Activated CD8-positive, alpha-beta memory T cell treated with anti-CD3 and anti-CD28 coated beads for 4 hours (primary cell): ENCODE measurements at regions not wholly inside any gene's neighbourhood (a gene's known extent, or its start where the extent isn't known, plus 50 kb on each side); places are given as distances from the start of the nearest gene placed in this dataset.

Source experiments
- DNase-seq, 2 donors: peaks; one replicate each; pipeline ENCODE4 v3.0.0-alpha.2; 2020; ENCODE audit warnings: low read depth in 2 of 2

- DNase-seq, result no peak
Observed at GRCh38 chr10:83037653-83038052, 1101.7 kb upstream of the GHITM start.

GRCh38 chr10:83038631-83039030, 1100.7 kb upstream of the GHITM start:
- DNase-seq, result no peak

DNA sequence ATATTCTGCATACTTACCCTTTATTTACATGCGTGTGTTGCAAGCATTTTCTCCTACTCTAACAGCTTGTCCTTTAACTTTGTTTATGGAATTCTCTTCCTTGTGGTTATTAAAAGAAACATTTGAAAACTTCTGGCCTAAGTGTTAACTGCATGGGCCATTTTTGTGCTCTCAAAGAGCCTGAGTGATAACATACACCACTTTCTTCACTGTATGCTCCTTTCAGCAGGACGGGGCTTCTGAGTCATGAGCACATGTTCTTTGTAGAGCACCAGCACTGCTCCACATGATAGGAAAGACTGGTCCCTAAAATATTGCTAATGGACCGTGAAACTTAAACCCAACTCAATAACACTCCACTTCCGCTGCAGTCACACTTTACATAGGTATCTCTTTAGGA, 1093.6 kb upstream of the GHITM start:
- DNase-seq, result no peak

DNA sequence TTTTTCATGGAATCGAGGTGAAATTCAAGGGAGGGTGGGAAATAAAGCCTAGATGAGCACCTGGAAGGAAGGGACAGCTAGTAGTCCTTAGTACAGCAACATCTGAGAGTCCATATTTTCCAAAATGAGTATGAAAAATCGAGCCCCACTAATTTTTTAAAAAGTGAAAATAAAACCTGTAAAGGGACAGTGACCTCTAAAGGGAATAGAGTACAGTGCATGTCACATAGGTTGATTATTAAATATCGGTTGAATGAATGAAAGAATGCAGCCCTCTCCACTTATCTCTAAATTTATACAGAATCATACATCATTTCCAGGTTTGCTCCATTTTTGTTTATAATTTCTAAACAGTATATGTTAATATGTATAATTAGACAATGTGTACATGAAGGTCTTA, 1088.5 kb upstream of the GHITM start:
- DNase-seq, result no peak

DNA sequence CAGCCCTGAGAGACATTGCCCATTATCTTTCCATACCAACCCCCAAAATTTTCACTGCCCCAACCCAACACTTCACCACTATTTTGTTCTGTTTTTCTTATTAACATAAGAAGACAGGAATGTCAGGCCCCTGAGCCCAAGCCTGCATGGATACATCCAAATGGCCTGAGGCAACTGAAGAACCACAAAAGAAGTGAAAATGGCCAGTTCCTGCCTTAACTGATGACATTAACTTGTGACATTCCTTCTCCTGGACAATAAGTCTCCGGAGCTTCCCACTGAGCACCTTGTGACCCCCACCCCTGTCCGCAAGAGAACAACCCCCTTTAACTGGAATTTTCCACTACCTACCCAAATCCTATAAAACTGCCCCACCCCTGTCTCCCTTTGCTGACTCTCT, 1076.4 kb upstream of the GHITM start:
- no peak for DNase-seq

GRCh38 chr10:83073472-83073871, 1065.8 kb upstream of the GHITM start:
- DNase-seq, result no peak

DNA sequence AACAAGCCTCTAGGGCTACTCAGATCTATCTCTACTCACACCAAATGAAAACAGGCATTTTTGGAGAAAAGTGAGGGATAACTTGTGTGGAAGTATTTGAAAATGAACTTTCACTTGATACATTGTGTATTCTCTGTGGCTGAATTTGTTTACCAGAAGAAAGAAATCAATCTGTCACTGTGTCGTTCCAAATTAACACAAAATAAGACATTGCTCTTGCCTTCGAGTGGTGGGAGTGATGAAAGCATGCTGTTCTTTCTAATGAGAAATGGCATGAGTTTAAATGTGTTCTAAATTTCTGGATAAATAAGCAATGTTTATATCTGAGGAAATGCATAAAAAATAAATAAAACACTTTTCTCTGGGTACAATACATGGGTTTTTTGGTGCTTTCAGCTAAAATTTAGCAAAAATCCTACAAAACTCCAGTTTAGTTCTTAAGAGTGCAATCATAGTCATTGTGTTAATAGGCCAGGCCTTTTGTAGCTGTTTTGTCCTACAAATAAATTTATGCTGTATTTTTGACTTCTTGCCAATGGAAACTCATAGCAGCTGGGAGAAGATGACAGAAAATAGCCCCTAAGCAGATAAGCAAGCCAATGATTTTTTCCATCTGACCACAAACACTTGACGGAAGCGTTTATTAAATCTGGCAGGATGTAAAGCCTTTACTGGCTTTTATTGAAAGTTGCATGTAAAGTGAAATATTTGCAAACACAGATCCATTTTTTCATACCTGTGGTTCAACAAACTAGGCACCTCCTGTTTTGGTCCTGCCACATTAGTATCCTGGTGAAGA, 1064.1 kb upstream of the GHITM start:
- no peak for DNase-seq

DNA sequence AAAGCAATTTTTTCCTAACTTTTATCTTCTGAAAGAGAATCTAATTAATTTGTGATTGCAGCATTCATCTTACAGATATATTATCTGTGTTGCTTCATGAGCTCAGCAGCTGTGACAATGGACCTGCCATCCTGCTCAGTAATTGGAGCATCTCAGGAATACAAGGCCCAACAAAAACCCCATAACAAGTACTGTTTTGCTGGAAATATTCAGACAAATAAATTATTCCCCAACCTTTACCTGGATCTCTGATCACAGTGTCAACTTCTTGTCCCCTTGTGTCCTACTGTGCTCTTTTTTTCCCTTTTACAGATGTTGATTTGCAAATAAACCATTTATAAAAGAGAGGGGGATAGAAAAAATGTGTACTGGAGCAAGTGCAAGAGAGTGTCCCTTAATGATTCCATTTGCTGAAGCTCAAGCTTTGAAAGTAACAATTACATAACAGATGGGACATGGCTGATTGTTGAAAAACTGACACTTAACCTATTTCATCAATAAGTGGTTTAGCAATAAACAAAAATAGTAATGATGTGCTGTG, 1063.4 kb upstream of the GHITM start:
- DNase-seq, result no peak

DNA sequence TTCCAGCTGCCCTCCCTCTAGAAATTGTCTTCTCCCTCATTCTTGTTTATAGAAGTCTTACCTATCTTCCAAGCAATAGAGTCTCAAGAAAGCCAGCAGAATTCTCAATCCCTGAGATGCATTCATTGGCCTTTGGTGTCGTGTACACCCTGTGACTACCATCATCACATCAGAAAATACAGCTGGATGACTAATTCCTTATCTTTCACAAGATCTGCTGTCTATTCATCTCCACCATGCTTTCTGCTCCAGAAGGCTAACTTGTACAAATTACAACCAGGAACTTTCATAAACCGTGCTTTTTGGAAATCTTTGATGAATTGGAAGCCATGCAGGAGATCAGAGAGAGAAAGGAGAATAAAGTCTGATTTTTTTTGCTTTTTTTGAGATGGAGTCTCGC, 1062.9 kb upstream of the GHITM start:
- no peak for DNase-seq

DNA sequence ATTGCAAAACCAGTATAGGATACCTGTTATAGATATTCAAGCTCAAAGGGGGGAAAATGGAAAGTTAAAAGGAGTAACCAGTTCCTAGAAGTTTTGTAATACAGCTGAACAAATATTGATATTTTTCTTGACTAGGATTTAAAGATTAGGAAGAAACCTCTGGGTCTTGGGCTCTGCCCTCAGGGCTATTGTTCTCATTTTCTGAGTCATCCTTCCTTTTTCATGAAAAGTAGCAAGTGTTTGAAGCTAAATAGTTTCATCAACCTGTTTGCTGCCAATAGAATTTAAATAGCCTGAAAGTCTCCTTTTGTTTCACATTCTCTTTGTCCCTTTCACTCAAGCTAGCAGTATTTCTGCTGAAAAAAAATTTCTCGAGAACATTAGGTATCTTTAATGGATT, 1061.1 kb upstream of the GHITM start:
- DNase-seq, result no peak

DNA sequence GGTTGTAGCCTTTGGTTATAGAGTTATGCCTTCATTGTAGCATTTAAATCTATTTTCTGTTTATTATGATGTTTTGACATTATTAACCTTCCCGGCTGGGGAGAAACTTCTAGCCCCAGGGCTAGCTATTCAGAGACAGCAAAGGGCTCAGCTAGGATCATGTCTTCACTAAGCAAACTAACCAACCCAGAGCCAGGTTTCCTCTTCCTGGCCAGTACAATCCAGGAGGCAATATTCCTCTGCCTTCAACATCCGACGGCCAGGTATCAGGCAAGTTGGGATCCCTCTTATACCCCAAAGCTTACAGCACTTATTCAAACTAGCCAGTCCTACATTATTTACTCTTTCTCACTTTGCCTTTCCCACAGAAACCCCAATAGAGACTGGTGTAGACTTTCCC, 1060.7 kb upstream of the GHITM start:
- no peak for DNase-seq

DNA sequence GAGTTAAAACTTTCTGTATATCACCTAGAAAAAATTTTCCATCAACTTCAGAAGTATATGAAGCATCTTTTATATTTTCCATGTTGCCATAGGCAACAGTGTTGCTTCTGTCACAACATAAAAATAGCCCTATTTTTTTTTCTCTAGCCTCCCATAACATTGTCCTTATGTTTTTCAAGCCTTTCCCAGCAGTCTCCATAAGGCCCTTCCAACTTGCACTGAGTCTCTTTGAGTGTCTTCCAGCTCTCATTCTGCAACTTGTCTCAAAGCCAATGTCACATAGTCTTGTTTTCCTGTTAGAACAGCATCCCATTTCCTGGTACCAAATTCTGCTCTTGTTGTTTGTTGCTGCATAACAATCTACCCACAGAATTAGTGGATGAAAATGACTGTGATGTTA, 1055.5 kb upstream of the GHITM start:
- DNase-seq, result no peak

DNA sequence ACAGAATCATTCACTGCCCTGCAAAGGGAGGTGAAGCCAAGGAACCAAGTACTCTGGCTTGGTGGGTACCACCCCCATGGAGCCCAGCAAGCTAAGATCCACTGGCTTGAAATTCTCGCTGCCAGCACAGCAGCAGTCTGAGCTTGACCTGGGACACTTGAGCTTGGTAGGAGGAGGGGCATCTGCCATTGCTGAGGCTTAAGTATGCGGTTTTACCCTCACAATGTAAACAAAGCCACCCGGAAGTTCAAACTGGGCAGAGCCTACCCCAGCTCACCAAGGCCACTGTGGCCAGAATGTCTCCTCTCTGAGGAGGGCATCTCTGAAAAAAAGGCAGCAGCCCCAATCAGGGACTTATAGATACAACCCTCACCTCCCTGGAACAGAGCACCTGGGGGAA, 1050.0 kb upstream of the GHITM start:
- no peak for DNase-seq

- no peak for DNase-seq
Observed at GRCh38 chr10:83104616-83105015, 1034.7 kb upstream of the GHITM start.

DNA sequence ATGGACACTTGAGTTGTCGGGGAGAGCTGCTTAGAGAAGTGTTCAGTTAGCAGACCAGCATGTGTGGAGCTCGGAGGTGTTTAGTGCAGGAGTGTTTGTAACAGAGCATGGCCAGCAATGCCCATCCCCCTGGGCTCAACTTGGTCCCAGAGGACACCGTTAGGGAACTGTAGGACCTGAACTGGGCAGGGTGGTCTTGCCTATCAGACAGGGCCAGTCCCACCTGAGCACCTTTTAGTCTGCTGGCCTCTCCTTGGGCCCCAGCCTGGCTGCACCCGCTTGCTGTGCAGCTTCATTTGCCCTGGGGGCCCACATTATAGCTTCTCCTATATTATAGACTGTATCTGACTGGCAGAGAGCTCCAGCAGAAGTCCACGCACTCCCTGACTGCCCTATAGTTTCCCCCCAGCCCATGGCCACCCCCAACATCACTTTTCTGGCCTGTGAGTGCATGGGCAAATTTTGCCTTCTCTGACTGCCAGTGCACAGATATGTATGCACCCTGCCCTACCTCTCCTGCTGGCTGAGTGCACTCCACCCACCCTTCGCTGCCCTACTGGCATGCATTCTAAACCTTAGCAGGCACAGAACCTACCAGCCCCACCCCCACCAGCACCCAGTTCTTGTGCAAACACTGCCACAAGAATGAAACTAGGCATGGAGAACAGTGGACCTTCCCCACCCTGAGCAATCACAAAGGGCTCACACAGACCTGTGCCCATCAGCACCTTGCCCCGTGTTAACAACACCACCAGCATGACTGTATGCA, 1030.6 kb upstream of the GHITM start:
- DNase-seq, result no peak

- DNase-seq, result no peak
Observed at GRCh38 chr10:83119346-83119745, 1020.0 kb upstream of the GHITM start.

- DNase-seq, result no peak
Observed at GRCh38 chr10:83122336-83122735, 1017.0 kb upstream of the GHITM start.

DNA sequence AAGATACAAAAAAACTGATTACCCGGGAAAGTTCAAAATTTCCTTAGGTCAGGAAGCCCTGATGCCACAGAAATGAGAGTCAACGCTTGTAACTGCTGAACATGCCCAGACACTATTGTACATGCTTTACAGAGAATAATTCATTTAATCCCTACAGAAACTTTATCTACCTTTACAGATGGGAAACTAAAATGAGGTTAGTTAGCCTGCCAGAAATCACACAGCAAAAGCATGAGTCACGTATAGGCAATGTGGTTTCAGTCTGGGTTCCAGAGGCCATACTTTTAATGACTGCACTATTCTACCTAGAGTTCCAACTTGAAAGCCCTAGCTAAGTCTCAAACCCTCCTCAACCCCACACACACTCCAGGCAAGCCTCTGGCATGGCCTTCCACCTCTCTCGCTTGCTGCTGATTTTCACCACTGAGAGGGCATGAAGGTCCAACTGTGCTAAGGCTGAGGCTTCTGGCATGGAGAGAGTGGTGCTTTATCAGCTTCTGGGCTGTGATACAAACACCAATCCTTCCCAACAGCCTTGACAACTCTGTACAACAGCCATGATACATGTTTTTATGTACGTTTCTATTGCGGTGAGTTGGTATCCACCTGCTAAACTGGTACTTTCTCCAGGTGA, 1011.2 kb upstream of the GHITM start:
- DNase-seq, result no peak

DNA sequence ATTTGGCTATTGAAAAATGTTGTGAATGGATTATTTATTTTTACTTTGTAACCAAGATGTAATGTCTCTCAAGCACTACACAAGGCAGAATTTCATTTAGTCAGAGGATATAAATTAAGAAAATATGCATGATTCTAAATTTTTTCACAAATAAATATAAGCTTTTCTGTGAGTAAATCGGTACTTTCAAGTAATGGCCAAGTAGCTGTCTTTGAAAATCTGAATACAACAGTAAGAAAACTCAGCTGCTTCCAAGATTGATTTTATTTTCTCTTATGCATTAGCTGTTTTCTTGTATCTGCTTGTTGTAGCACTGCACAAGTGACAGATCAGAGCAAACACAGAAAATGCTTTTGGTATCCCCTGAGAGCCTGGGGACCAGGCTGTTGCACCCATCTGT, 998.5 kb upstream of the GHITM start:
- no peak for DNase-seq

GRCh38 chr10:83142074-83142563, 997.2 kb upstream of the GHITM start:
- DNase-seq, result no peak

GRCh38 chr10:83144461-83144860, 994.8 kb upstream of the GHITM start:
- no peak for DNase-seq

DNA sequence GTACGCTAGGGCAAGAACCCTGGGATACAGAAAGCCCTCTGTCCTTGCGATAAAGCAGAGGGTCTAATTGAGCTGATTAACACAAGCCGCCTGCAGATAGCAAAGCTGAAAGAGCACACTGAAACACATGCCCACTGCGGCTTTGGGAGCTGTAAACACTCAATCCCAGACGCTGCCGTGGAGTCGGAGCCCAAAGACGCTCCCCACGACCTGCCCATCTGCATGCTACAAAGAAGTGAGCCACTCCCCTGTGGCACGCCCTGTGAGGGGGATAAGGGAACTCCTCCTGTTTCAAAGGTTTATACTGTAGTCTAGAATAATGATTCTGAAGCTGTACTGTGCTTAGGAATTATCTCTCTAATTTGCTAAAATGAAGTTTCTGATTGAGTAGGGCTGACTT, 985.6 kb upstream of the GHITM start:
- no peak for DNase-seq
